Right lobe of liver (tissue), 4 donors: ENCODE measurements at regions not wholly inside any gene's neighbourhood (a gene's known extent, or its start where the extent isn't known, plus 50 kb on each side); places are given as distances from the start of the nearest gene placed in this dataset.

Experiments used
- POLR2A ChIP-seq: fragments of 450-650 bp; IDR thresholded peaks from one replicate; pipeline ENCODE4 v1.6.1; 2017; ENCODE audit warnings: antibody characterized with exemption, mild to moderate bottlenecking
- TF ChIP-seq, protein P1 (sequence below), 4 donors: fragments of 200-600 bp in 3 of 4; fragments of 450-650 bp in 1 of 4; IDR thresholded peaks; one replicate each; pipeline versions ENCODE4 v1.5.1 to v1.8.0; 2016 to 2022; ENCODE audit warnings: antibody characterized with exemption in 4 of 4, mild to moderate bottlenecking in 2 of 4
- donor health status: DM: no; HTN: no; CAD: no.
- donor health status: DM: no; HTN: no; CAD: no.
- donor health status: DM: no; HTN: yes; CAD: no.

DNA sequence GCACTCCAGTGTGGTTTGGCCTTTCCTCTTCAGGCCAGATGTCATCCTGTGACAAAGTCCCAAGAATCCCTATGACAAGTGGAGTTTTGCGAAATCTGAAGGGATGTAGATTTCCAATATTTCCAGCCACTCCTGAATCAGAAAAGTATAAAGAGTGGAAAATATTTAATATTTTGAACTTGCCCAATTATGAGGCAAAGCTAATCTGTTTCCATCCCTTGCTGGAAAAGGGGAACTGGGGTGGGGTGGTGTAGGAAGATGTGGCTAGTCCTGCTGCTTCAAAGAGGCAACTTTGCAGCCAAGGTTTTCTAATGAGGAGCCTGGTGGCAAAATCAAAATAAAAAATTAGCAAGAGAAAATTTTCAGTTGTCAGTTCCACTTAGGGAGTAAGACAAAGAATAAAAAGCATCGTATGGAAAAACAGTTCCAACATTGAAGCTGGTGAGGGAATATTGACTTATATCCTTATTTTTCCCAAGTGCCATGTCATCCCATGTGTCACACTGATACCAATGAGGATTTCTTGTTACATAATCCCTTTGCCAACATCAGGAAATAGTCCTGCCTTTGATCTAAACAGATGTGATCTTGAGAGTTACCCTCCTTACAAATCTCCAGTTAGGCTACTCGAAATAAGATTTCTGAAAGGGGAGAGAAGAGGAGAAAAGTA is 480.0 kb upstream of the JARID2 start:
- TF ChIP-seq POLR2A, result no peak
- TF ChIP-seq, protein P1, sequence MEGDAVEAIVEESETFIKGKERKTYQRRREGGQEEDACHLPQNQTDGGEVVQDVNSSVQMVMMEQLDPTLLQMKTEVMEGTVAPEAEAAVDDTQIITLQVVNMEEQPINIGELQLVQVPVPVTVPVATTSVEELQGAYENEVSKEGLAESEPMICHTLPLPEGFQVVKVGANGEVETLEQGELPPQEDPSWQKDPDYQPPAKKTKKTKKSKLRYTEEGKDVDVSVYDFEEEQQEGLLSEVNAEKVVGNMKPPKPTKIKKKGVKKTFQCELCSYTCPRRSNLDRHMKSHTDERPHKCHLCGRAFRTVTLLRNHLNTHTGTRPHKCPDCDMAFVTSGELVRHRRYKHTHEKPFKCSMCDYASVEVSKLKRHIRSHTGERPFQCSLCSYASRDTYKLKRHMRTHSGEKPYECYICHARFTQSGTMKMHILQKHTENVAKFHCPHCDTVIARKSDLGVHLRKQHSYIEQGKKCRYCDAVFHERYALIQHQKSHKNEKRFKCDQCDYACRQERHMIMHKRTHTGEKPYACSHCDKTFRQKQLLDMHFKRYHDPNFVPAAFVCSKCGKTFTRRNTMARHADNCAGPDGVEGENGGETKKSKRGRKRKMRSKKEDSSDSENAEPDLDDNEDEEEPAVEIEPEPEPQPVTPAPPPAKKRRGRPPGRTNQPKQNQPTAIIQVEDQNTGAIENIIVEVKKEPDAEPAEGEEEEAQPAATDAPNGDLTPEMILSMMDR (IDR thresholded peaks at IDR 0.05), result no peak
